Smooth muscle cell (in vitro differentiated cells): ENCODE measurements at regions not wholly inside any gene's neighbourhood (a gene's known extent, or its start where the extent isn't known, plus 50 kb on each side); places are given as distances from the start of the nearest gene placed in this dataset.

Experiments
- DNase-seq: peaks from one replicate; lab custom pipeline; 2025; ENCODE audit not compliant: unreplicated experiment; lab: John Stamatoyannopoulos, UW
- H2AFZ ChIP-seq: fragments of 200-600 bp; sonication (generic); 2 replicates; pipeline ENCODE4 v1.6.0; 2016; ENCODE audit warnings: antibody characterized with exemption, low read depth, mild to moderate bottlenecking
- H3F3A ChIP-seq: fragments of 200-600 bp; sonication (generic); 2 replicates; pipeline ENCODE4 v1.6.0; 2017; ENCODE audit warnings: antibody characterized with exemption, low read depth
- H3K27ac ChIP-seq: fragments of 200-600 bp; sonication (generic); 2 replicates; pipeline ENCODE4 v1.5.1; 2016; ENCODE audit warnings: low read depth, mild to moderate bottlenecking
- H3K27me3 ChIP-seq: fragments of 200-600 bp; sonication (generic); 2 replicates; pipeline ENCODE4 v1.6.1; 2016; ENCODE audit warnings: low read depth, mild to moderate bottlenecking
- H3K36me3 ChIP-seq: fragments of 200-600 bp; sonication (generic); 2 replicates; pipeline ENCODE4 v1.5.1; 2016; ENCODE audit warnings: low read depth
- H3K4me1 ChIP-seq: fragments of 200-600 bp; sonication (generic); 2 replicates; pipeline ENCODE4 v1.5.1; 2016; ENCODE audit warnings: low read depth
- H3K4me2 ChIP-seq: fragments of 200-600 bp; sonication (generic); 2 replicates; pipeline ENCODE4 v1.6.0; 2016; ENCODE audit warnings: mild to moderate bottlenecking
- H3K4me3 ChIP-seq: fragments of 200-600 bp; sonication (generic); 2 replicates; pipeline ENCODE4 v1.5.1; 2016; ENCODE audit warnings: mild to moderate bottlenecking
- H3K79me2 ChIP-seq: fragments of 200-600 bp; sonication (generic); 2 replicates; pipeline ENCODE4 v1.6.0; 2016; ENCODE audit warnings: low read depth, mild to moderate bottlenecking
- H3K9ac ChIP-seq: fragments of 200-600 bp; sonication (generic); 2 replicates; pipeline ENCODE4 v1.6.0; 2016; ENCODE audit warnings: low read depth
- H3K9me3 ChIP-seq: fragments of 200-600 bp; sonication (generic); replicated peaks from 2 replicates; pipeline ENCODE4 v1.5.1; 2016; ENCODE audit warnings: low read depth
- H4K20me1 ChIP-seq: fragments of 200-600 bp; sonication (generic); 2 replicates; pipeline ENCODE4 v1.6.0; 2016; ENCODE audit warnings: low read depth
- CTCF ChIP-seq: fragments of 200-600 bp; sonication (generic); IDR thresholded peaks from 2 replicates; pipeline ENCODE4 v1.5.1; 2017; ENCODE audit warnings: borderline replicate concordance, mild to moderate bottlenecking, antibody characterized with exemption; ENCODE audit not compliant: insufficient read depth, poor library complexity, severe bottlenecking
- WGBS: methylation state at CpG from one replicate; pipeline ENCODE4 v1.1.7; 2016; ENCODE audit warnings: low lambda C conversion rate; 5-methylcytosine and 5-hydroxymethylcytosine counted together

- no peak for TF ChIP-seq CTCF
These were observed 50.3 kb downstream of the BMAL2 start for GRCh38 chr12:27382924-27383323.

DNA sequence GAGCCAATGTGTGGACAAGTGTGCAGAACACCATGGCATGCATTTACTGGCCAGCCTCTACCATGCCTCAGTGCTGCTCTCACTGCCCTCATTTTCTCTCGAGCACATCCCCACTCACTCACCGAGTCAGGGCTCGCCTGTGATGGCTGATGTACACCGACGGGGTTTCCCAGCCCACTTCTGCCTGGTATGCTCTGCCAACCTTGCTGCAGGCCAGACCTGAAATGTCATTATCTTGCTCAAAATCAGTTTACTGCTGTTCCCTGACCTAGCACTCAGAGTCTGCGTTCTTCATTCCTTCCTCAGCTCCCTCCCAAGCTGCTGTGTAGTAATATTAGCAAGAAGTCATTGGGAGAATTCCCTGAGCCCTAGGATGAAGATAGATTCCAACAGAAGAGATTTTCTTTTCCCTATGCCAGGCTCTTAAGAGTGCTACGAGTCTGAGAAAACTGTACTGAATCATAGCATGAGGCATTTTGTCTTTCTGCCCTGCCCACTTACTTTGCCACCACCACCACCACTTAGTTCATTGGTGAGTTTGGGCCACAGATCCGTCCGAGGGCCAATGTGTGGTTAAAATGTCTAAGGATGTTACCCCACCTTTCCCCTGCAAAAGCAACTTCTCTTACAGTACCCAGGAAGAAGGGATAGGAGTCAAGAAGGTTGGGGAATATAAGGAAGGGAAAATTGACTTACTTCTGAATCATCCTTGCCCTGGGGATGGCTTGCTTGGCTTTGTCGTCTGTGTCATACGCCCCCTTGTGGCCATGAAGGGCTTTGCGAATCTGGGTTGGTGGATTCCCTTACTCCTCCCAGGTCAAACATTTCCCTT is 51.0 kb downstream of the BMAL2 start:
- H3F3A ChIP-seq: peaks cover 5% of the 10 kb centered on the region
- no peak overlapping the region for H3K4me3 ChIP-seq
- peak; percentile 24 for DNase-seq
- no peak overlapping the region for H2AFZ ChIP-seq
- peak overlapping the region; percentile 50 for H3K27ac ChIP-seq
- H3K79me2 ChIP-seq: no peaks in the 10 kb centered on the region
- H3K9ac ChIP-seq: no peak overlapping the region
- H4K20me1 ChIP-seq: no peaks in the 10 kb centered on the region
- H3K9me3 ChIP-seq: no peaks in the 10 kb centered on the region
- no peak overlapping the region for H3K4me2 ChIP-seq
- TF ChIP-seq CTCF: peak; percentile 94
- 57% methylated on average over 12 of the region's 12 CpGs for WGBS
- H3K4me1 ChIP-seq: no peaks in the 10 kb centered on the region
- H3K27me3 ChIP-seq: no peaks in the 10 kb centered on the region
- no peaks in the 10 kb centered on the region for H3K36me3 ChIP-seq

More at GRCh38 chr12:27382924-27383323, 50.3 kb downstream of the BMAL2 start:
- Histone ChIP-seq H3K9ac (no peak overlapping the region), H3K27ac (no peak overlapping the region), H3K79me2 (no peaks in the 10 kb centered on the region), H3K36me3 (no peaks in the 10 kb centered on the region), H3K9me3 (no peaks in the 10 kb centered on the region), H3K4me2 (no peak overlapping the region), H3K4me3 (no peak overlapping the region), H3F3A (peaks cover 5% of the 10 kb centered on the region), H4K20me1 (no peaks in the 10 kb centered on the region), H3K27me3 (no peaks in the 10 kb centered on the region), H2AFZ (no peak overlapping the region), H3K4me1 (no peaks in the 10 kb centered on the region)
- WGBS: 94% methylated on average over 3 of the region's 3 CpGs
- no peak for DNase-seq

GRCh38 chr12:27384261-27384590 is 51.6 kb downstream of the BMAL2 start:
- Histone ChIP-seq H3F3A (peaks cover 5% of the 10 kb centered on the region), H3K4me1 (no peaks in the 10 kb centered on the region), H3K4me3 (no peak overlapping the region), H3K79me2 (no peaks in the 10 kb centered on the region), H3K27me3 (no peaks in the 10 kb centered on the region), H3K27ac (no peak overlapping the region), H3K36me3 (no peaks in the 10 kb centered on the region), H2AFZ (no peak overlapping the region), H4K20me1 (no peaks in the 10 kb centered on the region), H3K4me2 (no peak overlapping the region), H3K9ac (no peak overlapping the region), H3K9me3 (no peaks in the 10 kb centered on the region)
- no peak for DNase-seq
- no peak for TF ChIP-seq CTCF
- 94% methylated on average over 1 of the region's 1 CpG for whole genome bisulfite sequencing
